SH-SY5Y (cell line): ENCODE measurements at regions not wholly inside any gene's neighbourhood (a gene's known extent, or its start where the extent isn't known, plus 50 kb on each side); places are given as distances from the start of the nearest gene placed in this dataset.

Experiments
- GATA2 ChIP-seq: IDR thresholded peaks from 2 replicates; pipeline ENCODE4 v1.6.1; 2011; ENCODE audit warnings: mild to moderate bottlenecking, low read depth, low read length
- GATA3 ChIP-seq: IDR thresholded peaks from 2 replicates; pipeline ENCODE4 v1.6.1; 2011; ENCODE audit warnings: low read depth, mild to moderate bottlenecking, low read length, moderate library complexity

- no peak for TF ChIP-seq GATA2
- no peak for TF ChIP-seq GATA3
Observed at GRCh38 chr2:22248851-22249250, 1125.1 kb downstream of the TDRD15 start.
